ENCODE measurements at regions not wholly inside any gene's neighbourhood (a gene's known extent, or its start where the extent isn't known, plus 50 kb on each side); places are given as distances from the start of the nearest gene placed in this dataset.

DNA sequence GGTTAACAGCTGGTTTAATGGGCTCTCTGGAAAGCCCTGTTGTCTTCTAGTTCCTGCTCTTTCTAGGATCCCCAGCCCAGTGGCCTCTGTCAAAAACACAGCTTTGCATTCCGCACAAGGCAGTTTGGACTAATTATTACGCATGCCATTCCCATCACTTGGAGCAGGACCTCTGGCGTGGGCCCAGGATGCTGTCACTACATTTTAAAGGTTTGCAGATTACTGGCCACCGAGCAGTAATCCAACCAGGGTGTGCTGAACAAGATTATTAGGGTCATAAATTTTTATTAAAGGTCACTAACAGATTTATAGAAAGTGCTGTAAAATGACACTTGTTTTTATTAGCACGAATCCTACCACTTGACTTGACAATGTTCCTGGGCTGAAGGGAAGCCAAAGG, 143.6 kb upstream of the SLC6A11 start:
- no peak for DNase-seq
- Mint-ChIP-seq H3K4me3 (ENCODE audit: low read depth, unreplicated experiment) (no peak overlapping the region), H3K36me3 (ENCODE audit: insufficient read depth, unreplicated experiment) (no peaks in the 10 kb centered on the region), H3K27me3 (ENCODE audit: unreplicated experiment) (peaks cover 80% of the 10 kb centered on the region), H3K9me3 (ENCODE audit: low read depth, unreplicated experiment) (no peaks in the 10 kb centered on the region), H3K27ac (ENCODE audit: unreplicated experiment) (no peak overlapping the region), H3K4me1 (ENCODE audit: low read depth, unreplicated experiment) (no peaks in the 10 kb centered on the region)
- TF ChIP-seq, protein P1, sequence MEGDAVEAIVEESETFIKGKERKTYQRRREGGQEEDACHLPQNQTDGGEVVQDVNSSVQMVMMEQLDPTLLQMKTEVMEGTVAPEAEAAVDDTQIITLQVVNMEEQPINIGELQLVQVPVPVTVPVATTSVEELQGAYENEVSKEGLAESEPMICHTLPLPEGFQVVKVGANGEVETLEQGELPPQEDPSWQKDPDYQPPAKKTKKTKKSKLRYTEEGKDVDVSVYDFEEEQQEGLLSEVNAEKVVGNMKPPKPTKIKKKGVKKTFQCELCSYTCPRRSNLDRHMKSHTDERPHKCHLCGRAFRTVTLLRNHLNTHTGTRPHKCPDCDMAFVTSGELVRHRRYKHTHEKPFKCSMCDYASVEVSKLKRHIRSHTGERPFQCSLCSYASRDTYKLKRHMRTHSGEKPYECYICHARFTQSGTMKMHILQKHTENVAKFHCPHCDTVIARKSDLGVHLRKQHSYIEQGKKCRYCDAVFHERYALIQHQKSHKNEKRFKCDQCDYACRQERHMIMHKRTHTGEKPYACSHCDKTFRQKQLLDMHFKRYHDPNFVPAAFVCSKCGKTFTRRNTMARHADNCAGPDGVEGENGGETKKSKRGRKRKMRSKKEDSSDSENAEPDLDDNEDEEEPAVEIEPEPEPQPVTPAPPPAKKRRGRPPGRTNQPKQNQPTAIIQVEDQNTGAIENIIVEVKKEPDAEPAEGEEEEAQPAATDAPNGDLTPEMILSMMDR (IDR thresholded peaks at IDR 0.05; ENCODE audit: unreplicated experiment) = no peak
- CTCF ChIA-PET = no interaction called here
- BruUV-seq (replicated peaks) = no TSS peak
- intact Hi-C loops (cut with micrococcal nuclease; ENCODE audit: unreplicated experiment) = no loop called here

DNA sequence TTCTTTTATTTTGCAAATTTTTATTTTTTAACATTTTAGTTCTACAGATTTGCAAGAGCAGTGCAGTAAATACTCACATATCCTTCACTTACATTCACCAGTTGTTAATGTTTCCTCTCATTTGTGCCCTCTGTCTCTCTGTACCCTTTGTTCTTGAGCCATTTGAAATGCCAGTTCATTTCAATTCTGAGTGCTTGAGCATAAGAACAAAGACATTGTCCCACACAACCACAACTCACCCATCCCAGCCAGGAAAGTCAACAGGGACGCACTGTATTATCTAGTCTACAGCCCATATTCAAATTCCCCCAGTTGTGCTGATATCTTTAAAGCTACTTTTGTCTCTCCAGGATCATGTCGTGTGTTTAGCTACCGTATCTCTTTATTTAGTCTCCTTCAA, 141.4 kb upstream of the SLC6A11 start:
- intact Hi-C loops (cut with micrococcal nuclease; ENCODE audit: unreplicated experiment) = no loop called here
- BruUV-seq (replicated peaks) = no TSS peak
- CTCF ChIA-PET = no interaction called here
- TF ChIP-seq, protein P1 (IDR thresholded peaks at IDR 0.05; ENCODE audit: unreplicated experiment) = no peak
- no peak overlapping the region for H3K4me3 Mint-ChIP-seq (ENCODE audit: low read depth, unreplicated experiment)
- DNase-seq = no peak
- H3K27ac Mint-ChIP-seq (ENCODE audit: unreplicated experiment) = no peak overlapping the region
- H3K27me3 Mint-ChIP-seq (ENCODE audit: unreplicated experiment) = peaks cover 78% of the 10 kb centered on the region
- no peaks in the 10 kb centered on the region for H3K36me3 Mint-ChIP-seq (ENCODE audit: insufficient read depth, unreplicated experiment)
- no peaks in the 10 kb centered on the region for H3K9me3 Mint-ChIP-seq (ENCODE audit: low read depth, unreplicated experiment)
- no peaks in the 10 kb centered on the region for H3K4me1 Mint-ChIP-seq (ENCODE audit: low read depth, unreplicated experiment)

DNA sequence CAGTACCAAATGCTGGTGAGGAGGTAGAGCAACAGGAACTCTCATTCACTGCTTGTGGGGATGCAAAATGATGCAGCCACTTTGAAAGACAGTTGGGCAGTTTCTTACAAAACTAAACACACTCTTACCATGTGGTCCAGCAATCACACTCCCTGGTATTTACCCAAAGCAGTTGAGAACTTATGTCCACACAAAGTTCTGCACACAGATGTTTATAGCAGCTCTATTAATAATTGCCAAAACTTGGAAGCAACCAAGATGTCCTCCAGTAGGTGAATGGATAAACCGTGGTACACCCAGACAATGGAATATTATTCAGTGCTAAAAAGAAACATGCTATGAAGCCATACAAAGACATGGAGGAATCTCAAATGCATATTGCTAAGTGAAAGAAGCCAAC, 139.1 kb upstream of the SLC6A11 start:
- CTCF ChIA-PET = no interaction called here
- H3K27ac Mint-ChIP-seq (ENCODE audit: unreplicated experiment) = no peak overlapping the region

DNA sequence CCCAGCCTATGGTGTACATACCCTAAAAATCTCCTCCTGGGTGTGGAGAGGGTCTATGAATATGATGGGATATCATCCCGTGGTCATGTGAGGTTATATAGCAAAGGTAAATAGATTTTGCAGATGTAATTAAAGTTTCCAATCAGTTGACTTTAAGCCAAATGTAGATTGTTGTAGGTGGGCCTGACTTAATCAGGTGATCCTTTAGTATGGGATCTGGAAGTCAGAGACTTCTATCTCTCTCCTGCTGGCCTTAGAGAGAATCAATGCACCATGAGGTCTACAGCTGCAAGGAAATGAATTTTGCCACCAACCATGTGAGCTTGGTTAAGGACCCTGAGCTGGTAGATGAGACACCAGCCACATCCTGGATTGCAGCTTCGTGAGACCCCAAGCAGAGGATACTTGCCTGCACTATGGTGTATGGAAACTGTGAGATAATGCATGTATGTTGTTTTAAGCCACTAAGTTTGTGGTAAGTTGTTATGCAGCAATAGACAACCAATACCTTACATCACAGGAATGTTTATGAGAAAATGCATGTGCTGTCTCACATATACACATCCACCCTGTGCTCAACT, 137.1 kb upstream of the SLC6A11 start:
- intact Hi-C loops (cut with micrococcal nuclease; ENCODE audit: unreplicated experiment) = no loop called here
- no peak for DNase-seq
- CTCF ChIA-PET = no interaction called here
- BruUV-seq (replicated peaks) = no TSS peak
- Mint-ChIP-seq H3K27me3 (ENCODE audit: unreplicated experiment) (peaks cover 88% of the 10 kb centered on the region), H3K36me3 (ENCODE audit: insufficient read depth, unreplicated experiment) (no peaks in the 10 kb centered on the region), H3K4me1 (ENCODE audit: low read depth, unreplicated experiment) (no peaks in the 10 kb centered on the region), H3K9me3 (ENCODE audit: low read depth, unreplicated experiment) (no peaks in the 10 kb centered on the region), H3K27ac (ENCODE audit: unreplicated experiment) (no peak overlapping the region), H3K4me3 (ENCODE audit: low read depth, unreplicated experiment) (no peak overlapping the region)
- TF ChIP-seq, protein P1 (IDR thresholded peaks at IDR 0.05; ENCODE audit: unreplicated experiment) = no peak

More for the DNA sequence above, 139.1 kb upstream of the SLC6A11 start:
- Mint-ChIP-seq H3K4me1 (ENCODE audit: low read depth, unreplicated experiment) (no peaks in the 10 kb centered on the region), H3K4me3 (ENCODE audit: low read depth, unreplicated experiment) (no peak overlapping the region), H3K27me3 (ENCODE audit: unreplicated experiment) (peaks cover 92% of the 10 kb centered on the region), H3K36me3 (ENCODE audit: insufficient read depth, unreplicated experiment) (no peaks in the 10 kb centered on the region), H3K9me3 (ENCODE audit: low read depth, unreplicated experiment) (no peaks in the 10 kb centered on the region)
- no peak for DNase-seq
- TF ChIP-seq, protein P1 (IDR thresholded peaks at IDR 0.05; ENCODE audit: unreplicated experiment) = no peak
- intact Hi-C loops (cut with micrococcal nuclease; ENCODE audit: unreplicated experiment) = no loop called here
- BruUV-seq (replicated peaks) = no TSS peak
